K562 (cell line): ENCODE measurements at regions not wholly inside any gene's neighbourhood (a gene's known extent, or its start where the extent isn't known, plus 50 kb on each side); places are given as distances from the start of the nearest gene placed in this dataset.

Experiments
- ATAC-seq: fragments of 200-7000 bp; cut with Tn5 transposase; 3 replicates; pipeline ENCODE4 v1.9.1; 2020; ENCODE audit warnings: moderate library complexity
- BruUV-seq: library from RNA; stranded (reverse); fragments of 400-500 nt; replicated peaks from 2 replicates; lab custom pipeline; 2021; lab: Mats Ljungman, UMichigan
- CTCF ChIA-PET: fragments of 300-600 bp; formaldehyde crosslinking; extraction: SDS; loops from one replicate; lab custom pipeline; 2021; ENCODE audit warnings: low intra/inter-chr PET ratio; lab: Yijun Ruan, JAX
- POLR2A ChIA-PET: fragments of 300-600, 350-650 bp; sonication (Branson Sonifier 250); formaldehyde crosslinking; extraction: SDS; loops from one replicate; lab custom pipeline; 2021; ENCODE audit warnings: antibody characterized with exemption, inconsistent platforms; lab: Yijun Ruan, JAX
- DNase-seq, 4 experiments: peaks; one replicate each; pipeline versions ENCODE4 v3.0.0 to v3.0.0-alpha.2; 2011 to 2018; ENCODE audit warnings: low spot score in 3 of 4, mixed read lengths in 3 of 4; ENCODE audit errors: extremely low read depth in 1 of 4
- FAIRE-seq: peaks from 2 replicates; lab custom pipeline; 2011; peaks lifted over from hg19 to GRCh38; lab: Jason Lieb, UNC
- H2AFZ ChIP-seq: 2 replicates; pipeline ENCODE4 v1.6.0; 2011; ENCODE audit warnings: low read depth, low read length, control low read depth, inconsistent platforms
- H3K27ac ChIP-seq: fragments of 200-600 bp; 3 replicates; pipeline ENCODE4 v1.8.0; 2011; ENCODE audit warnings: low read depth, mild to moderate bottlenecking, control low read depth, inconsistent platforms, low read length, moderate library complexity, mixed read lengths; ENCODE audit errors: extremely low read depth
- H3K27me3 ChIP-seq, 2 experiments: fragments of 300-600 bp in 1 of 2; 2 replicates in 1 of 2; 3 replicates in 1 of 2; pipeline versions ENCODE4 v1.6.0 to v1.8.0; 2011; ENCODE audit warnings: inconsistent platforms in 2 of 2, low read length in 2 of 2, mild to moderate bottlenecking in 1 of 2, mixed read lengths in 1 of 2, moderate library complexity in 1 of 2; ENCODE audit not compliant: control insufficient read depth in 2 of 2, insufficient read depth in 2 of 2
- H3K36me3 ChIP-seq: fragments of 300-600 bp; 3 replicates; pipeline ENCODE4 v1.8.0; 2011; ENCODE audit warnings: mild to moderate bottlenecking, low read length, inconsistent platforms; ENCODE audit not compliant: control insufficient read depth, insufficient read depth
- H3K4me1 ChIP-seq, 2 experiments: fragments of 200-600 bp in 1 of 2; replicated peaks in 1 of 2; 2 replicates in 1 of 2; 3 replicates in 1 of 2; pipeline versions ENCODE4 v1.5.1 to v1.8.0; 2011; ENCODE audit warnings: inconsistent platforms in 2 of 2, low read length in 2 of 2, mild to moderate bottlenecking in 1 of 2, mixed read lengths in 1 of 2, moderate library complexity in 1 of 2; ENCODE audit not compliant: control insufficient read depth in 2 of 2, insufficient read depth in 2 of 2
- H3K4me2 ChIP-seq: 2 replicates; pipeline ENCODE4 v1.6.1; 2011; ENCODE audit warnings: low read length, control low read depth, inconsistent platforms, mixed read lengths; ENCODE audit not compliant: insufficient read depth
- H3K4me3 ChIP-seq: fragments of 200-600 bp; sonication (generic), shearing (Covaris generic); 2 replicates; pipeline ENCODE4 v1.5.1; 2016; ENCODE audit warnings: control low read depth, inconsistent platforms
- H3K79me2 ChIP-seq: fragments of 200-600 bp; 3 replicates; pipeline ENCODE4 v1.8.0; 2011; ENCODE audit warnings: low read length, inconsistent platforms; ENCODE audit not compliant: control insufficient read depth, insufficient read depth
- H3K9ac ChIP-seq, 2 experiments: 2 replicates each; pipeline versions ENCODE4 v1.6.0 to v1.6.1; 2011; ENCODE audit warnings: low read depth in 2 of 2, low read length in 2 of 2, control low read depth in 1 of 2, inconsistent platforms in 1 of 2, mild to moderate bottlenecking in 1 of 2, mixed read lengths in 1 of 2; ENCODE audit not compliant: insufficient read depth in 1 of 2
- H3K9me1 ChIP-seq: one replicate; pipeline ENCODE4 v1.6.0; 2011; ENCODE audit warnings: inconsistent platforms, mild to moderate bottlenecking, low read length, moderate library complexity; ENCODE audit not compliant: control insufficient read depth, insufficient read depth
- H3K9me3 ChIP-seq: replicated peaks from 2 replicates; pipeline ENCODE4 v1.5.1; 2011; ENCODE audit warnings: low read depth, low read length, inconsistent platforms; ENCODE audit not compliant: control insufficient read depth, insufficient read depth
- H4K20me1 ChIP-seq: replicated peaks from 2 replicates; pipeline ENCODE4 v1.6.1; 2011; ENCODE audit warnings: low read length, inconsistent platforms, mixed read lengths; ENCODE audit not compliant: control insufficient read depth, insufficient read depth
- HDGF ChIP-seq: fragments of 450-650 bp; IDR thresholded peaks from 2 replicates; pipeline ENCODE4 v1.6.1; 2016
- NUFIP1 ChIP-seq: fragments of 450-650 bp; IDR thresholded peaks from 2 replicates; pipeline ENCODE4 v1.6.1; 2018; ENCODE audit not compliant: partially characterized antibody
- PURB ChIP-seq: sonication (generic); formaldehyde crosslinking; IDR thresholded peaks from 2 replicates; pipeline ENCODE4 v1.9.0; 2021; ENCODE audit warnings: low read depth, mild to moderate bottlenecking, missing genetic modification reagents
- ZNF140 ChIP-seq: fragments of 250-450 bp; sonication (Bioruptor Pico); IDR thresholded peaks from 2 replicates; pipeline ENCODE4 v1.8.0; 2021; ENCODE audit warnings: moderate library complexity, mild to moderate bottlenecking, inconsistent platforms
- ZNF551 ChIP-seq: fragments of 250-450 bp; sonication (Bioruptor Pico); IDR thresholded peaks from 2 replicates; pipeline ENCODE4 v1.5.0; 2021; ENCODE audit warnings: mild to moderate bottlenecking, moderate library complexity
- whole genome bisulfite sequencing: fragments of 100-300 bp; shearing (Covaris generic); methylation state at CpG from one replicate; pipeline ENCODE4 v1.1.6; 2016; ENCODE audit warnings: low coverage, mixed read lengths; ENCODE audit not compliant: insufficient coverage; ENCODE audit errors: missing lambda C conversion rate; 5-methylcytosine and 5-hydroxymethylcytosine counted together
- in situ Hi-C: fragments of 300-500 bp; cut with MboI; formaldehyde crosslinking; loops from 4 replicates; pipeline ENCODE4 v1.15.0; 2018; ENCODE audit warnings: inconsistent platforms, mixed read lengths
- intact Hi-C: fragments of 100-400 bp; cut with micrococcal nuclease; formaldehyde crosslinking; loops from 2 replicates; pipeline ENCODE4 v1.14.2; 2022
- TF ChIP-seq, protein P1 (sequence below): fragments of 250-450 bp; sonication (Bioruptor Pico); IDR thresholded peaks from 2 replicates; pipeline ENCODE4 v1.5.0; 2022; ENCODE audit warnings: mild to moderate bottlenecking
- TF ChIP-seq, protein P2 (sequence below): fragments of 250-450 bp; sonication (Bioruptor Pico); IDR thresholded peaks from 2 replicates; pipeline ENCODE4 v1.4.0; 2020
- TF ChIP-seq, protein P3 (sequence below): fragments of 250-450 bp; sonication (Bioruptor Pico); IDR thresholded peaks from 2 replicates; pipeline ENCODE4 v1.4.0; 2020; ENCODE audit warnings: mild to moderate bottlenecking, moderate library complexity, borderline replicate concordance

DNA sequence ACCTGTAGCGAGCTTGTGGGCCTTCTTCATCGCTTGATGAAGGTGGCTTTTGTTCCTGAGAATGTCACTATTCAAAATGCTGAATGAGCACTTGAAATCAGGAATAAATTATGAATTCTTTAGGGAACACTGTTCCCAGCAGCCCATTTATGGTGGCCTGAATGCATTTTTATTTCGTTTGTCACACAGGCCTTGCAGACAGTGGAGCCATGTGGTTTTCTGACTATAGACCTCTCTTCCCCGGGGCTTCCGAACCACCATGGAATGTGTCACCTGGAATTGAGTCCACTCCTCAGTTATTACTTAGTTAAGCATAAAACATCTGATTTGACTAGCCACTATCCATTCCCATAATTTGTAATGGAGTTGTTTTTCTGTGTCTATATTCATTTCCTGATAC lies 396.9 kb downstream of the IRS2 start:
- DNase-seq (no peak), ATAC-seq (no peak), FAIRE-seq (no peak)
- no peaks in the 10 kb centered on the region for H3K27me3 ChIP-seq
- TF ChIP-seq, protein P1, sequence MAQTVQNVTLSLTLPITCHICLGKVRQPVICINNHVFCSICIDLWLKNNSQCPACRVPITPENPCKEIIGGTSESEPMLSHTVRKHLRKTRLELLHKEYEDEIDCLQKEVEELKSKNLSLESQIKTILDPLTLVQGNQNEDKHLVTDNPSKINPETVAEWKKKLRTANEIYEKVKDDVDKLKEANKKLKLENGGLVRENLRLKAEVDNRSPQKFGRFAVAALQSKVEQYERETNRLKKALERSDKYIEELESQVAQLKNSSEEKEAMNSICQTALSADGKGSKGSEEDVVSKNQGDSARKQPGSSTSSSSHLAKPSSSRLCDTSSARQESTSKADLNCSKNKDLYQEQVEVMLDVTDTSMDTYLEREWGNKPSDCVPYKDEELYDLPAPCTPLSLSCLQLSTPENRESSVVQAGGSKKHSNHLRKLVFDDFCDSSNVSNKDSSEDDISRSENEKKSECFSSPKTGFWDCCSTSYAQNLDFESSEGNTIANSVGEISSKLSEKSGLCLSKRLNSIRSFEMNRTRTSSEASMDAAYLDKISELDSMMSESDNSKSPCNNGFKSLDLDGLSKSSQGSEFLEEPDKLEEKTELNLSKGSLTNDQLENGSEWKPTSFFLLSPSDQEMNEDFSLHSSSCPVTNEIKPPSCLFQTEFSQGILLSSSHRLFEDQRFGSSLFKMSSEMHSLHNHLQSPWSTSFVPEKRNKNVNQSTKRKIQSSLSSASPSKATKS (CRISPR knock-in tag), result no peak
- TF ChIP-seq ZNF140 (CRISPR knock-in tag) (no peak), NUFIP1 (no peak), HDGF (no peak), ZNF551 (CRISPR knock-in tag) (no peak), PURB (CRISPR knock-in tag) (no peak)
- TF ChIP-seq, protein P2, sequence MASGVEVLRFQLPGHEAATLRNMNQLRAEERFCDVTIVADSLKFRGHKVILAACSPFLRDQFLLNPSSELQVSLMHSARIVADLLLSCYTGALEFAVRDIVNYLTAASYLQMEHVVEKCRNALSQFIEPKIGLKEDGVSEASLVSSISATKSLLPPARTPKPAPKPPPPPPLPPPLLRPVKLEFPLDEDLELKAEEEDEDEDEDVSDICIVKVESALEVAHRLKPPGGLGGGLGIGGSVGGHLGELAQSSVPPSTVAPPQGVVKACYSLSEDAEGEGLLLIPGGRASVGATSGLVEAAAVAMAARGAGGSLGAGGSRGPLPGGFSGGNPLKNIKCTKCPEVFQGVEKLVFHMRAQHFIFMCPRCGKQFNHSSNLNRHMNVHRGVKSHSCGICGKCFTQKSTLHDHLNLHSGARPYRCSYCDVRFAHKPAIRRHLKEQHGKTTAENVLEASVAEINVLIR (CRISPR knock-in tag), result no peak
- TF ChIP-seq, protein P3, sequence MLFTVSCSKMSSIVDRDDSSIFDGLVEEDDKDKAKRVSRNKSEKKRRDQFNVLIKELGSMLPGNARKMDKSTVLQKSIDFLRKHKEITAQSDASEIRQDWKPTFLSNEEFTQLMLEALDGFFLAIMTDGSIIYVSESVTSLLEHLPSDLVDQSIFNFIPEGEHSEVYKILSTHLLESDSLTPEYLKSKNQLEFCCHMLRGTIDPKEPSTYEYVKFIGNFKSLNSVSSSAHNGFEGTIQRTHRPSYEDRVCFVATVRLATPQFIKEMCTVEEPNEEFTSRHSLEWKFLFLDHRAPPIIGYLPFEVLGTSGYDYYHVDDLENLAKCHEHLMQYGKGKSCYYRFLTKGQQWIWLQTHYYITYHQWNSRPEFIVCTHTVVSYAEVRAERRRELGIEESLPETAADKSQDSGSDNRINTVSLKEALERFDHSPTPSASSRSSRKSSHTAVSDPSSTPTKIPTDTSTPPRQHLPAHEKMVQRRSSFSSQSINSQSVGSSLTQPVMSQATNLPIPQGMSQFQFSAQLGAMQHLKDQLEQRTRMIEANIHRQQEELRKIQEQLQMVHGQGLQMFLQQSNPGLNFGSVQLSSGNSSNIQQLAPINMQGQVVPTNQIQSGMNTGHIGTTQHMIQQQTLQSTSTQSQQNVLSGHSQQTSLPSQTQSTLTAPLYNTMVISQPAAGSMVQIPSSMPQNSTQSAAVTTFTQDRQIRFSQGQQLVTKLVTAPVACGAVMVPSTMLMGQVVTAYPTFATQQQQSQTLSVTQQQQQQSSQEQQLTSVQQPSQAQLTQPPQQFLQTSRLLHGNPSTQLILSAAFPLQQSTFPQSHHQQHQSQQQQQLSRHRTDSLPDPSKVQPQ, result no peak
- no peaks in the 10 kb centered on the region for H3K36me3 ChIP-seq
- H2AFZ ChIP-seq, result no peak overlapping the region
- 2% methylated on average over 5 of the region's 5 CpGs for WGBS
- no peaks in the 10 kb centered on the region for H3K4me1 ChIP-seq
- no peaks in the 10 kb centered on the region for H4K20me1 ChIP-seq
- in situ Hi-C loops, result no loop called here
- H3K9me3 ChIP-seq, result no peaks in the 10 kb centered on the region
- no peak overlapping the region for H3K27ac ChIP-seq
- intact Hi-C loops, result no loop called here
- no peak overlapping the region for H3K9ac ChIP-seq
- no peaks in the 10 kb centered on the region for H3K9me1 ChIP-seq
- no peak overlapping the region for H3K4me2 ChIP-seq
- no peaks in the 10 kb centered on the region for H3K79me2 ChIP-seq
- BruUV-seq, result no TSS peak
- POLR2A ChIA-PET, result no interaction called here
- CTCF ChIA-PET, result no interaction called here
- no peak overlapping the region for H3K4me3 ChIP-seq
